HG02981 (cell line): ENCODE measurements at regions not wholly inside any gene's neighbourhood (a gene's known extent, or its start where the extent isn't known, plus 50 kb on each side); places are given as distances from the start of the nearest gene placed in this dataset.

Source experiments
- ATAC-seq: cut with Tn5 transposase; IDR thresholded peaks from one replicate; pipeline ENCODE4 v1.9.1; 2021; ENCODE audit warnings: mild to moderate bottlenecking, moderate library complexity; ENCODE audit not compliant: unreplicated experiment

DNA sequence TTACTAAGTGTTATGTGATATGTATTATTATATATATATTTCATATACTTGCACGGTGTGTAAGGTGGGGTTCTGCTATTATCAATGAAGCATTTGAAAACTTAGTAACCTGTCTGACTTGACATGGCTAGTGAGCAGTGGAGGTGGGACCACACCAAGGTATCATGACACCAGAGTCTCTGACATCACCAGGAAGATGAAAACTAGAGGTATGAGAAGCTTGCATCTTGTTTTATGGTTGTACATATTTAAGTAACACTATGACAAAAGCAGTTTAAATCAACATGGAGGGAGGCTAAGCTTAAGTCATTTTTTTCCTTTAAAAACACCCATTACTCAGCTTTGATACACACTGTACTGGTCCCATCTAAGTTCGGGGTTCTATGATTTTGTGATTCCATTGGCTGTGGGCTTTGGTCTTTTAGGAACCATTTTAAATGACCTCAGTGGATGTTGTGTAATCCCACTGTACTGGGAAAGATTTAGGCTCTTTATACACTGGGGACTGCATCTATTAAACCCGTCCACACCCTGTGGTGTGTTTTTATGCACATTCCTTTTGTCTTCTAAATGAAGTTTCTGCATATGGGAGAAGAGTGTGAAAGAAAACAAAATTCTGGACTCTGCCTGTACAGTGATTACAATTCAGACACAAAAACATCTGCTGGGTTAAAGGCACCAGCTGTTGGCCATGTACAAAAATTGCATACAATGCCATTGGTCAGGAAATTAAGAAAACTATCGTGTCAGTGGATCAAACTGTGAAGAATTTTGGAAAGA, 570.6 kb downstream of the SPRY1 start:
- no peak for ATAC-seq

GRCh38 chr4:123972031-123972430, 575.4 kb downstream of the SPRY1 start:
- ATAC-seq = no peak

GRCh38 chr4:123974386-123975149, 578.0 kb downstream of the SPRY1 start:
- ATAC-seq = no peak

DNA sequence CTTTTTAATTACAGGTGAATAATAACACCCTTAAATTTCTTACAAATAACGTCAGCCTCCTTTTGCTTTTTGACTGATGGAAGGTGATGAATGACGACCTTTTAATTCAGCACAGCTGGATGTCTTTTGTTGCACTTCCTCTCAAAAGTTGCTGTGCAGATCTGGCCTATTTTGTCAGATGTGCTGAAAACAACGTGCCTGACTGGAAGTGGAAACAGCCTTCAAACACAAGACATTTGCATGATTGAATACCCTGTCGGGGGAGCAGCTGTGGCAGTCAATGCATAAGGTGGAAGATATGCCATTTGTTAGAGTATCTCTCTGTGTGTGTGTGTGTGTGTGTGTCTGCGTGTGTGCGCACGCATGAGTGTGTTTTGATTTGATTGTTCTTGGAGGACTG, 579.7 kb downstream of the SPRY1 start:
- ATAC-seq = no peak

GRCh38 chr4:123976819-123977218, 580.2 kb downstream of the SPRY1 start:
- ATAC-seq = no peak

GRCh38 chr4:123977641-123978081, 581.1 kb downstream of the SPRY1 start:
- ATAC-seq = no peak

DNA sequence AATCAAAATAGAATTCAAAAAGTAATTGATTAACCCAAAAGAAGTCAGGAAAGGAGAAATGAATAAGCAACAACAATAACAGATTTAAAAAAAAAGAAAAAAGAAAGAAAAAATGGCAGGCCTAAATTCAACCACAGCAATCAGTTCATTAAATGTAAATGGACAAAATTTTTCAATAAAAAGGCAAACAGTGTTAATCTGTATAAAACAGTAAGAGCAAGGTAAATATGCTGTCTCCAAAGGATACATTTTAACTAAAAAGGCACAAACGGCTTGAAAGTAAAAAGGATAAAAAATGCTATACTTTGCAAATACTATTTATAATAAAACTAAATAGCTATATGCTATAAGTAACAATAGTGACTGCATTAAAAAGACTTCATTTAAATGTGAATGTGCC, 582.0 kb downstream of the SPRY1 start:
- no peak for ATAC-seq

DNA sequence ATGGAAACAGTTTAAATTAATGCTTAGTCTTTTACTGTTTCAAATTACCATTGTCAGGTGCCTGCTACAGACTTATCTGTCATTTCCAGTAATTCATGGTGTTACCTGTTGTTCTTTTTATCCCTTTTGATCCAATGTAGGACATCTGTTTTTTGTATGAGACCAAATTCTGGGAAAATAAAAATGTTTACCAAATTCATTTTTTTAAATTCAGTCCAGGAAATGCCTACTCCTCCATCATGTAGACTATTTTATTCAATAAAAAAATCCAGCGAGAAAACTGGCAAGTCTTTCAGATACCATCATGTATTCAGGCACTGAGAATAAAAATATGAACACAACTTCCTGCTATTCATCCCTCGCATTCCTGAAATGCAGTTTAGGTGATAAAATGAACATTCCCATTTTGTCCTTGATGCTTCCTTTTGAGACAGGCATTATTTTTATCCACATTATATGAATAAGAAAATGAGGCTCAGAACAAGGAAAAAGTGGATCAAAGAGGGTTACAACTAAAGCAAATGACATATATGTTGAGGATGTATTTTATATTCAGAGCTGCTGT, 584.2 kb downstream of the SPRY1 start:
- ATAC-seq = no peak

GRCh38 chr4:123984886-123985285, 588.3 kb downstream of the SPRY1 start:
- no peak for ATAC-seq

- ATAC-seq = no peak
Observed at GRCh38 chr4:123986268-123986798, 589.7 kb downstream of the SPRY1 start.

- ATAC-seq = no peak
Observed at GRCh38 chr4:123987408-123987807, 590.8 kb downstream of the SPRY1 start.

DNA sequence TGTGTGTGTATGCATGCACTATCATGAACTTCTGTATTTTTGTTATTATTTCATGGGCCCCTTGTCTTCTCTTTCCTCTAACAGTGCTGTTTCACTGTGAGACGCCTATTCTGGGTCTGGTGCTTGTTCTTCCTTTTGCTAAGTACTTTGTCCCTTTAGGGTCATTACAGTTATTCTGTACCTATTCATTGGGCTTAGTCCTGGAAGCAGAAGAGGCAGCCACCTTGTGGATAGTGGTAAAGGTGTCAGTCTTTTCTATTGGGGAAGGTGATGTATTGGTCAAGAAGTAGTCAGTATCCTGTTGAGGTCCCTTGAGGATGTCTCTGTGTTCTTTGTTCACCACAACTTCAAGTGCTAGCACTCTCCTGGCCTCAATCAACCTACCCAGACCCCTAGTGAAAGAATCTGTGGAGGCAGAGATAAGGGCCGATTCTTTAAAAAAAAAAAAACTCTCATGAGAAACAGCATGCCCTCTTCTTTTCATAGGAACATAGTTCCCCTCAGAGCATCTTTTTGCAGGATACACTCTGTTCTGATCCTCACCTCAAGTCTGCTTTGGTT, 593.8 kb downstream of the SPRY1 start:
- no peak for ATAC-seq

- ATAC-seq = no peak
Observed at GRCh38 chr4:123994917-123995316, 598.3 kb downstream of the SPRY1 start.

GRCh38 chr4:123995936-123996335, 599.3 kb downstream of the SPRY1 start:
- no peak for ATAC-seq

- ATAC-seq = no peak
Observed at GRCh38 chr4:123996718-123997510, 600.3 kb downstream of the SPRY1 start.

- no peak for ATAC-seq
Observed at GRCh38 chr4:123997776-123998449, 601.3 kb downstream of the SPRY1 start.

GRCh38 chr4:124000233-124000632, 603.6 kb downstream of the SPRY1 start:
- ATAC-seq = no peak

GRCh38 chr4:124015766-124016165, 619.2 kb downstream of the SPRY1 start:
- no peak for ATAC-seq

GRCh38 chr4:124017185-124017785, 620.7 kb downstream of the SPRY1 start:
- no peak for ATAC-seq
